K562 (cell line): ENCODE measurements at regions not wholly inside any gene's neighbourhood (a gene's known extent, or its start where the extent isn't known, plus 50 kb on each side); places are given as distances from the start of the nearest gene placed in this dataset.
A peak's percentile ranks its signal among the peaks of the same experiment; 100 is the strongest.

ENCODE experiments used
- ATAC-seq: fragments of 200-7000 bp; cut with Tn5 transposase; 3 replicates; pipeline ENCODE4 v1.9.1; 2020; ENCODE audit warnings: moderate library complexity
- BruUV-seq: library from RNA; stranded (reverse); fragments of 400-500 nt; replicated peaks from 2 replicates; lab custom pipeline; 2021; lab: Mats Ljungman, UMichigan
- CTCF ChIA-PET: fragments of 300-600 bp; formaldehyde crosslinking; extraction: SDS; loops from one replicate; lab custom pipeline; 2021; ENCODE audit warnings: low intra/inter-chr PET ratio; lab: Yijun Ruan, JAX
- POLR2A ChIA-PET: fragments of 300-600, 350-650 bp; sonication (Branson Sonifier 250); formaldehyde crosslinking; extraction: SDS; loops from one replicate; lab custom pipeline; 2021; ENCODE audit warnings: antibody characterized with exemption, inconsistent platforms; lab: Yijun Ruan, JAX
- DNase-seq, 4 experiments: peaks; one replicate each; pipeline versions ENCODE4 v3.0.0 to v3.0.0-alpha.2; 2011 to 2018; ENCODE audit warnings: low spot score in 3 of 4, mixed read lengths in 3 of 4; ENCODE audit errors: extremely low read depth in 1 of 4
- FAIRE-seq: peaks from 2 replicates; lab custom pipeline; 2011; peaks lifted over from hg19 to GRCh38; lab: Jason Lieb, UNC
- H2AFZ ChIP-seq: 2 replicates; pipeline ENCODE4 v1.6.0; 2011; ENCODE audit warnings: low read depth, low read length, control low read depth, inconsistent platforms
- H3K27ac ChIP-seq: fragments of 200-600 bp; 3 replicates; pipeline ENCODE4 v1.8.0; 2011; ENCODE audit warnings: low read depth, mild to moderate bottlenecking, control low read depth, inconsistent platforms, low read length, moderate library complexity, mixed read lengths; ENCODE audit errors: extremely low read depth
- H3K27me3 ChIP-seq, 2 experiments: fragments of 300-600 bp in 1 of 2; 2 replicates in 1 of 2; 3 replicates in 1 of 2; pipeline versions ENCODE4 v1.6.0 to v1.8.0; 2011; ENCODE audit warnings: inconsistent platforms in 2 of 2, low read length in 2 of 2, mild to moderate bottlenecking in 1 of 2, mixed read lengths in 1 of 2, moderate library complexity in 1 of 2; ENCODE audit not compliant: control insufficient read depth in 2 of 2, insufficient read depth in 2 of 2
- H3K36me3 ChIP-seq: fragments of 300-600 bp; 3 replicates; pipeline ENCODE4 v1.8.0; 2011; ENCODE audit warnings: mild to moderate bottlenecking, low read length, inconsistent platforms; ENCODE audit not compliant: control insufficient read depth, insufficient read depth
- H3K4me1 ChIP-seq, 2 experiments: fragments of 200-600 bp in 1 of 2; replicated peaks in 1 of 2; 2 replicates in 1 of 2; 3 replicates in 1 of 2; pipeline versions ENCODE4 v1.5.1 to v1.8.0; 2011; ENCODE audit warnings: inconsistent platforms in 2 of 2, low read length in 2 of 2, mild to moderate bottlenecking in 1 of 2, mixed read lengths in 1 of 2, moderate library complexity in 1 of 2; ENCODE audit not compliant: control insufficient read depth in 2 of 2, insufficient read depth in 2 of 2
- H3K4me2 ChIP-seq: 2 replicates; pipeline ENCODE4 v1.6.1; 2011; ENCODE audit warnings: low read length, control low read depth, inconsistent platforms, mixed read lengths; ENCODE audit not compliant: insufficient read depth
- H3K4me3 ChIP-seq: fragments of 200-600 bp; sonication (generic), shearing (Covaris generic); 2 replicates; pipeline ENCODE4 v1.5.1; 2016; ENCODE audit warnings: control low read depth, inconsistent platforms
- H3K79me2 ChIP-seq: fragments of 200-600 bp; 3 replicates; pipeline ENCODE4 v1.8.0; 2011; ENCODE audit warnings: low read length, inconsistent platforms; ENCODE audit not compliant: control insufficient read depth, insufficient read depth
- H3K9ac ChIP-seq, 2 experiments: 2 replicates each; pipeline versions ENCODE4 v1.6.0 to v1.6.1; 2011; ENCODE audit warnings: low read depth in 2 of 2, low read length in 2 of 2, control low read depth in 1 of 2, inconsistent platforms in 1 of 2, mild to moderate bottlenecking in 1 of 2, mixed read lengths in 1 of 2; ENCODE audit not compliant: insufficient read depth in 1 of 2
- H3K9me1 ChIP-seq: one replicate; pipeline ENCODE4 v1.6.0; 2011; ENCODE audit warnings: inconsistent platforms, mild to moderate bottlenecking, low read length, moderate library complexity; ENCODE audit not compliant: control insufficient read depth, insufficient read depth
- H3K9me3 ChIP-seq: replicated peaks from 2 replicates; pipeline ENCODE4 v1.5.1; 2011; ENCODE audit warnings: low read depth, low read length, inconsistent platforms; ENCODE audit not compliant: control insufficient read depth, insufficient read depth
- H4K20me1 ChIP-seq: replicated peaks from 2 replicates; pipeline ENCODE4 v1.6.1; 2011; ENCODE audit warnings: low read length, inconsistent platforms, mixed read lengths; ENCODE audit not compliant: control insufficient read depth, insufficient read depth
- BDP1 ChIP-seq: IDR thresholded peaks from 3 replicates; pipeline ENCODE4 v1.6.1; 2011; ENCODE audit not compliant: insufficient read length, insufficient read depth
- COPS2 ChIP-seq: fragments of 450-650 bp; conservative IDR thresholded peaks from 2 replicates; pipeline ENCODE4 v1.6.1; 2016; ENCODE audit warnings: mild to moderate bottlenecking, moderate library complexity
- FOSL1 ChIP-seq: fragments of 200-800 bp; sonication (Bioruptor generic); conservative IDR thresholded peaks from 2 replicates; pipeline ENCODE4 v1.6.1; 2016; ENCODE audit warnings: missing genetic modification characterization, missing compliant biosample characterization
- KLF16 ChIP-seq: IDR thresholded peaks from 2 replicates; pipeline ENCODE4 v1.6.1; 2016; ENCODE audit warnings: antibody characterized with exemption
- SIRT6 ChIP-seq: IDR thresholded peaks from one replicate; pipeline ENCODE4 v1.6.1; 2012; ENCODE audit warnings: low read depth, mild to moderate bottlenecking, control low read depth, inconsistent platforms, low read length, moderate library complexity
- ZNF124 ChIP-seq: sonication (generic); formaldehyde crosslinking; IDR thresholded peaks from 2 replicates; pipeline ENCODE4 v1.8.1; 2022; ENCODE audit warnings: missing genetic modification reagents
- ZNF263 ChIP-seq: sonication (generic); formaldehyde crosslinking; IDR thresholded peaks from 2 replicates; pipeline ENCODE4 v1.8.0; 2022; ENCODE audit warnings: mild to moderate bottlenecking, missing genetic modification reagents, borderline replicate concordance
- ZNF561 ChIP-seq: fragments of 450-650 bp; formaldehyde crosslinking; conservative IDR thresholded peaks from 2 replicates; pipeline ENCODE4 v1.4.0; 2020; ENCODE audit warnings: mild to moderate bottlenecking, moderate library complexity
- WGBS: fragments of 100-300 bp; shearing (Covaris generic); methylation state at CpG from one replicate; pipeline ENCODE4 v1.1.6; 2016; ENCODE audit warnings: low coverage, mixed read lengths; ENCODE audit not compliant: insufficient coverage; ENCODE audit errors: missing lambda C conversion rate; 5-methylcytosine and 5-hydroxymethylcytosine counted together
- in situ Hi-C: fragments of 300-500 bp; cut with MboI; formaldehyde crosslinking; loops from 4 replicates; pipeline ENCODE4 v1.15.0; 2018; ENCODE audit warnings: inconsistent platforms, mixed read lengths
- intact Hi-C: fragments of 100-400 bp; cut with micrococcal nuclease; formaldehyde crosslinking; loops from 2 replicates; pipeline ENCODE4 v1.14.2; 2022
- TF ChIP-seq, protein P1 (sequence below), 2 experiments: IDR thresholded peaks; 2 replicates each; pipeline ENCODE4 v1.6.1; 2012; ENCODE audit warnings: improper control_type of control experiment in 2 of 2, low read depth in 2 of 2, low read length in 2 of 2, borderline replicate concordance in 1 of 2
- TF ChIP-seq, protein P2 (sequence below): fragments of 250-450 bp; sonication (Bioruptor Pico); IDR thresholded peaks from 2 replicates; pipeline ENCODE4 v1.4.0; 2020; ENCODE audit warnings: mild to moderate bottlenecking

DNA sequence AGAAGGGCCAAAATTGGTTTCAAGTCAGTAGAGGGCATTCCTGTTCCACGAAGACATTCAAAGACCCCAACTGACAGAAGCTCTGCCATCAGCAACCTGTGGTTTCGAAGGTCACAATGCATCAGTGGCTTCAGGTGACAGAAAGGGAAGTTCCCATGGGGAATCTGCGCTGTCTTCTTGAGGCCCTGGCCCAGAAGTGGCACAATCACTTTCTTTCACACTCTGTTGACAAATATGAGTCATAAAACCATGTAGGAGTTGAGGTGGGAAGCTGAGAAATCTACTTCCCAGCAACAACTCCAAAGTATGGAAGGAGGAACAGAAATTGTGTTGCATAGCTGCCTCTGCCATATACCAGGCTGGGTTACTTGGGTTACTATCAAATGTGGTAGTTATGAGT, 621.1 kb upstream of the FANCL start:
- Histone ChIP-seq H3K4me1 (no peaks in the 10 kb centered on the region; a peak in 1 of 5 replicates), H3K9me1 (no peaks in the 10 kb centered on the region), H2AFZ (no peak overlapping the region), H3K4me3 (no peak overlapping the region), H4K20me1 (no peaks in the 10 kb centered on the region), H3K4me2 (no peak overlapping the region), H3K79me2 (no peaks in the 10 kb centered on the region), H3K9me3 (no peaks in the 10 kb centered on the region), H3K9ac (no peak overlapping the region), H3K27me3 (no peaks in the 10 kb centered on the region), H3K27ac (no peak overlapping the region), H3K36me3 (no peaks in the 10 kb centered on the region)
- 0% methylated on average over 3 of the region's 3 CpGs for WGBS
- intact Hi-C loops (no loop called here), in situ Hi-C loops (no loop called here)
- FAIRE-seq (no peak), ATAC-seq (no peak), DNase-seq (peak in 1 of 4 experiments; percentile 3)
- POLR2A ChIA-PET: no interaction called here
- CTCF ChIA-PET: no interaction called here
- BruUV-seq: no TSS peak
- no peak for TF ChIP-seq ZNF561 (CRISPR knock-in tag)
- no peak for TF ChIP-seq SIRT6
- TF ChIP-seq ZNF124 (CRISPR knock-in tag): no peak
- no peak for TF ChIP-seq BDP1
- TF ChIP-seq COPS2: no peak
- TF ChIP-seq, protein P1, sequence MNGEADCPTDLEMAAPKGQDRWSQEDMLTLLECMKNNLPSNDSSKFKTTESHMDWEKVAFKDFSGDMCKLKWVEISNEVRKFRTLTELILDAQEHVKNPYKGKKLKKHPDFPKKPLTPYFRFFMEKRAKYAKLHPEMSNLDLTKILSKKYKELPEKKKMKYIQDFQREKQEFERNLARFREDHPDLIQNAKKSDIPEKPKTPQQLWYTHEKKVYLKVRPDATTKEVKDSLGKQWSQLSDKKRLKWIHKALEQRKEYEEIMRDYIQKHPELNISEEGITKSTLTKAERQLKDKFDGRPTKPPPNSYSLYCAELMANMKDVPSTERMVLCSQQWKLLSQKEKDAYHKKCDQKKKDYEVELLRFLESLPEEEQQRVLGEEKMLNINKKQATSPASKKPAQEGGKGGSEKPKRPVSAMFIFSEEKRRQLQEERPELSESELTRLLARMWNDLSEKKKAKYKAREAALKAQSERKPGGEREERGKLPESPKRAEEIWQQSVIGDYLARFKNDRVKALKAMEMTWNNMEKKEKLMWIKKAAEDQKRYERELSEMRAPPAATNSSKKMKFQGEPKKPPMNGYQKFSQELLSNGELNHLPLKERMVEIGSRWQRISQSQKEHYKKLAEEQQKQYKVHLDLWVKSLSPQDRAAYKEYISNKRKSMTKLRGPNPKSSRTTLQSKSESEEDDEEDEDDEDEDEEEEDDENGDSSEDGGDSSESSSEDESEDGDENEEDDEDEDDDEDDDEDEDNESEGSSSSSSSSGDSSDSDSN (IDR thresholded peaks at IDR 0.05; ENCODE audit: borderline replicate concordance in 1 of 2, low read depth in 2 of 2, low read length in 2 of 2): no peak
- TF ChIP-seq, protein P2, sequence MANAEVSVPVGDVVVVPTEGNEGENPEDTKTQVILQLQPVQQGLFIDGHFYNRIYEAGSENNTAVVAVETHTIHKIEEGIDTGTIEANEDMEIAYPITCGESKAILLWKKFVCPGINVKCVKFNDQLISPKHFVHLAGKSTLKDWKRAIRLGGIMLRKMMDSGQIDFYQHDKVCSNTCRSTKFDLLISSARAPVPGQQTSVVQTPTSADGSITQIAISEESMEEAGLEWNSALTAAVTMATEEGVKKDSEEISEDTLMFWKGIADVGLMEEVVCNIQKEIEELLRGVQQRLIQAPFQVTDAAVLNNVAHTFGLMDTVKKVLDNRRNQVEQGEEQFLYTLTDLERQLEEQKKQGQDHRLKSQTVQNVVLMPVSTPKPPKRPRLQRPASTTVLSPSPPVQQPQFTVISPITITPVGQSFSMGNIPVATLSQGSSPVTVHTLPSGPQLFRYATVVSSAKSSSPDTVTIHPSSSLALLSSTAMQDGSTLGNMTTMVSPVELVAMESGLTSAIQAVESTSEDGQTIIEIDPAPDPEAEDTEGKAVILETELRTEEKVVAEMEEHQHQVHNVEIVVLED (CRISPR knock-in tag): no peak
- TF ChIP-seq ZNF263 (CRISPR knock-in tag): no peak
- TF ChIP-seq KLF16: no peak
- peak; percentile 62; the same call in 1 of the 2 replicates for TF ChIP-seq FOSL1 (tag)
